Breast epithelium (tissue), 4 donors: ENCODE measurements at regions not wholly inside any gene's neighbourhood (a gene's known extent, or its start where the extent isn't known, plus 50 kb on each side); places are given as distances from the start of the nearest gene placed in this dataset.

ENCODE experiments used
- DNase-seq, 2 donors: peaks; one replicate each; pipeline ENCODE4 v3.0.0-alpha.2; 2019; ENCODE audit warnings: low spot score in 2 of 2
- H3K27ac ChIP-seq, 2 donors: fragments of 200-600 bp; sonication (generic) in 1 of 2; one replicate each; pipeline ENCODE4 v1.5.1; 2016 to 2019; ENCODE audit warnings: mild to moderate bottlenecking in 1 of 2
- H3K27me3 ChIP-seq, 2 donors: fragments of 200-600 bp; sonication (generic) in 1 of 2; one replicate each; pipeline versions ENCODE4 v1.5.1 to v1.6.0; 2017 to 2019; ENCODE audit warnings: control low read depth in 1 of 2, mild to moderate bottlenecking in 1 of 2
- H3K36me3 ChIP-seq: fragments of 200-600 bp; one replicate; pipeline ENCODE4 v1.5.1; 2019
- H3K4me1 ChIP-seq, 2 donors: fragments of 200-600 bp; sonication (generic); one replicate each; pipeline ENCODE4 v1.5.1; 2016 to 2019; ENCODE audit warnings: control low read depth in 1 of 2
- H3K4me3 ChIP-seq, 3 donors: fragments of 200-600 bp; sonication (generic); 1 replicate in 2 of 3; 2 replicates in 1 of 3; pipeline ENCODE4 v1.5.1; 2016 to 2019; ENCODE audit warnings: mild to moderate bottlenecking in 3 of 3, moderate library complexity in 2 of 3
- H3K9me3 ChIP-seq, 2 donors: fragments of 200-600 bp; sonication (generic) in 1 of 2; one replicate each; pipeline ENCODE4 v1.5.1; 2016 to 2019; ENCODE audit warnings: control low read depth in 1 of 2
- POLR2A ChIP-seq: fragments of 450-650 bp; IDR thresholded peaks from one replicate; pipeline ENCODE4 v1.6.1; 2016; ENCODE audit warnings: antibody characterized with exemption, mild to moderate bottlenecking, moderate library complexity
- POLR2AphosphoS5 ChIP-seq, 3 donors: sonication (generic); formaldehyde crosslinking; IDR thresholded peaks; one replicate each; pipeline ENCODE4 v1.6.1; 2017; ENCODE audit warnings: antibody characterized with exemption in 3 of 3
- intact Hi-C: fragments of 100-400 bp; cut with DNase I; formaldehyde crosslinking; loops from one replicate; pipeline ENCODE4 v1.15.1; 2023; ENCODE audit warnings: low total_unique reads
- TF ChIP-seq, protein P1 (sequence below), 3 donors: fragments of 450-650 bp; IDR thresholded peaks; one replicate each; pipeline ENCODE4 v1.5.1; 2016 to 2017; ENCODE audit warnings: antibody characterized with exemption in 3 of 3, mild to moderate bottlenecking in 3 of 3, moderate library complexity in 3 of 3

DNA sequence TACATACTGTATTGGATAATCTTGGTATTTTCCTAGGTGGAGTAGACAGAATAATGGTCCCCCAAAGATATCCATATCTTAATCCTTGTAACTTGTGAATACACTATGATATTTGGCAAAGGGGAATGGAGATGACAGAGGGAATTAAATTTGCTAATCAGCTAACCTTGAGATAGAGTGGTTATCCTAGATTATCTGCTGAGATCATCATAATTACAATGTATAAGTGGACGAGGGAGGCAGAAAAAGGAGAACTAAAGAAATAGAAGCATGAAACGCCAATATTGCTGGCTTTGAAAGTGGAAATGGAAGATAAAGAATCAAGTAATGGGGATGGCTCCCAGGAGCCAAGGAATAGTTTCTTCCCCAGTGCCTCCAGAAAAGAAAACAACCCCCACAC lies 398.7 kb downstream of the NOVA1 start:
- H3K4me3 ChIP-seq, result no peak overlapping the region
- no peak for DNase-seq
- TF ChIP-seq POLR2AphosphoS5 (IDR thresholded peaks at IDR 0.05), result no peak
- TF ChIP-seq, protein P1, sequence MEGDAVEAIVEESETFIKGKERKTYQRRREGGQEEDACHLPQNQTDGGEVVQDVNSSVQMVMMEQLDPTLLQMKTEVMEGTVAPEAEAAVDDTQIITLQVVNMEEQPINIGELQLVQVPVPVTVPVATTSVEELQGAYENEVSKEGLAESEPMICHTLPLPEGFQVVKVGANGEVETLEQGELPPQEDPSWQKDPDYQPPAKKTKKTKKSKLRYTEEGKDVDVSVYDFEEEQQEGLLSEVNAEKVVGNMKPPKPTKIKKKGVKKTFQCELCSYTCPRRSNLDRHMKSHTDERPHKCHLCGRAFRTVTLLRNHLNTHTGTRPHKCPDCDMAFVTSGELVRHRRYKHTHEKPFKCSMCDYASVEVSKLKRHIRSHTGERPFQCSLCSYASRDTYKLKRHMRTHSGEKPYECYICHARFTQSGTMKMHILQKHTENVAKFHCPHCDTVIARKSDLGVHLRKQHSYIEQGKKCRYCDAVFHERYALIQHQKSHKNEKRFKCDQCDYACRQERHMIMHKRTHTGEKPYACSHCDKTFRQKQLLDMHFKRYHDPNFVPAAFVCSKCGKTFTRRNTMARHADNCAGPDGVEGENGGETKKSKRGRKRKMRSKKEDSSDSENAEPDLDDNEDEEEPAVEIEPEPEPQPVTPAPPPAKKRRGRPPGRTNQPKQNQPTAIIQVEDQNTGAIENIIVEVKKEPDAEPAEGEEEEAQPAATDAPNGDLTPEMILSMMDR (IDR thresholded peaks at IDR 0.05), result no peak
- TF ChIP-seq POLR2A, result no peak
- intact Hi-C loops, result no loop called here
- no peak overlapping the region for H3K27ac ChIP-seq
- H3K4me1 ChIP-seq, result no peaks in the 10 kb centered on the region
- H3K9me3 ChIP-seq, result no peaks in the 10 kb centered on the region
- H3K27me3 ChIP-seq, result no peaks in the 10 kb centered on the region
- no peaks in the 10 kb centered on the region for H3K36me3 ChIP-seq

DNA sequence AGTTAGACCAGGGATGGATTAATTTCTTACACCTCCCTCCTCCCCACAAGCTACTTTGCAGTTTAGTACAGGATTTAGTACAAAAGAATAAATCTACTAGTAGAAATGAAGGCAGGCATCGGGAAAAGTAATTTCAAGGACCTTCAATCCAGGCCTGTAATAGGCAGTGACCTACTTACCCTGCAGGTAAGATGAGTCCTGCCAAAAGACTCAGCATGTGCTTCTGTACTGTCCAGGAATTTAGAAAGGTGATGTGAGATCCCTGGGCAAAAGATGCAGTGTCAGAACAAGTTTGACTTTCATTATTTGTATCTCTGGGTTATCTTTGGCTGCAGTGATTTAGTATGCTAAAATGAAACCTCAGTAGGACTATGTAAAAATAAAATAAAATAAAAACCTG lies 403.0 kb downstream of the NOVA1 start:
- Histone ChIP-seq H3K9me3 (no peaks in the 10 kb centered on the region), H3K4me3 (no peak overlapping the region), H3K27ac (no peak overlapping the region), H3K4me1 (no peaks in the 10 kb centered on the region), H3K27me3 (no peaks in the 10 kb centered on the region), H3K36me3 (no peaks in the 10 kb centered on the region)
- no peak for DNase-seq
- no peak for TF ChIP-seq POLR2A
- no peak for TF ChIP-seq POLR2AphosphoS5 (IDR thresholded peaks at IDR 0.05)
- TF ChIP-seq, protein P1 (IDR thresholded peaks at IDR 0.05), result no peak
- intact Hi-C loops, result no loop called here

DNA sequence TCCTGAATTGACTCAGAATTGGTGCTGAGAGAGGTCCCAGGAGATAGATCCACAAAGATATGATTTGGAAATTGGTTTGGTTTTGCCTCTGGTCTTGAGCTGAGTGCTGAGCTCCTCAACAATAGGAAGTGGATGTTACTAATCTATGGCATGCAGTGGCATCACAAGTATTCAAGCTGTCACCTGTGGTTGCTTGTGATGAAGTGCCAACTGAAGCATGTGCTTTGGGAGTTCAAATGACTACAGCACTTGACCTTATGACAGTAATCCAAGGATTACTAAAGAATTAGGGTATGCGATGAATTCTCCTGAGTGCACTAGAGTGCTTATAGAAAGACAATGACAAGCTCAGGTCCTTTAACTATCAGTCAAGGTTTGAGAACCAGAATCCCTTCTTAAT lies 406.2 kb downstream of the NOVA1 start:
- no peak for TF ChIP-seq POLR2A
- TF ChIP-seq, protein P1 (IDR thresholded peaks at IDR 0.05), result no peak
- no peak for TF ChIP-seq POLR2AphosphoS5 (IDR thresholded peaks at IDR 0.05)
- Histone ChIP-seq H3K27ac (no peak overlapping the region), H3K4me3 (no peak overlapping the region), H3K27me3 (no peaks in the 10 kb centered on the region), H3K4me1 (no peaks in the 10 kb centered on the region), H3K36me3 (no peaks in the 10 kb centered on the region), H3K9me3 (no peaks in the 10 kb centered on the region)
- intact Hi-C loops, result no loop called here
- DNase-seq, result no peak

DNA sequence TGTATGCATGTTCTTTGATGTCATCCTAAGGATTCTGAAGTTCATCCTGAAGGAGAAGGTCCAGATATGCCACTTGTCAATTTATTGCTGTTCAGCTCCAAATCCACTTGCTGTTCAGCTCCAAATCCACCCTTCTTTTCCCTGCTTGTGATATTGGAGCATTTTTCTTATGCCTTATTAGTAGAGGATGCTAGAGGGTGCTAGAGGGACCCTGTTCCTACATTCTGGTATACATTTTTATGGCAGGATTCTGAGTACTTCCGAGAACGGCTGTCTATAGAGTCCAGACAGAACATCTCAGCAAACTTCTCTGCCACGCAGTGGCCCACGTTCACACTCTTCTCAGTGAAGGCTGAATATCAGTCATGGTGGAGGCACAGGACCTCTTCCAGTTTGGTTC lies 406.7 kb downstream of the NOVA1 start:
- H3K27me3 ChIP-seq, result no peaks in the 10 kb centered on the region
- H3K4me1 ChIP-seq, result no peaks in the 10 kb centered on the region
- no peak for DNase-seq
- no peaks in the 10 kb centered on the region for H3K9me3 ChIP-seq
- H3K27ac ChIP-seq, result no peak overlapping the region
- TF ChIP-seq, protein P1 (IDR thresholded peaks at IDR 0.05), result no peak
- TF ChIP-seq POLR2A, result no peak
- TF ChIP-seq POLR2AphosphoS5 (IDR thresholded peaks at IDR 0.05), result no peak
- no peaks in the 10 kb centered on the region for H3K36me3 ChIP-seq
- no peak overlapping the region for H3K4me3 ChIP-seq
- intact Hi-C loops, result no loop called here

DNA sequence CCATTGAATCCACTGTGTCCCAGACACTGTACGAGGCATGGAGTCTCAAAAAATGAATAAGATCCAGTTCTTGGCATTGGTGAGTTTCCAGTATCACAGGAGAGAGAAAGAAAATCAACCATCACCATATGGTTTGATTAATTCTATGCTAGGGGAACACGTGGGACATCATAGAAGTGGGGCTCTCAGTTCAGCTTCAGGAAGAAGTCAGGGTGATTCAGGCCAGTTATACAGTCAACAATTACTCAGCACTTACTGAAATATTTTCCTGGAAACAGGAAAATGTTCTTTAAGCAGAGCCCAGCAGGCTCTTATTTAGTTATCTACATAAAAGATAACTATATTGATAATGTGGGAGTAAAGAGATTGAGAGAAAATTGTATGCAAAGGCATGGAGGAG lies 407.2 kb downstream of the NOVA1 start:
- Histone ChIP-seq H3K36me3 (no peaks in the 10 kb centered on the region), H3K9me3 (no peaks in the 10 kb centered on the region), H3K27ac (no peak overlapping the region), H3K27me3 (no peaks in the 10 kb centered on the region), H3K4me1 (no peaks in the 10 kb centered on the region), H3K4me3 (no peak overlapping the region)
- TF ChIP-seq POLR2AphosphoS5 (IDR thresholded peaks at IDR 0.05) (no peak), POLR2A (no peak)
- TF ChIP-seq, protein P1 (IDR thresholded peaks at IDR 0.05), result no peak
- intact Hi-C loops, result no loop called here
- DNase-seq, result no peak
